ENCODE measurements at regions not wholly inside any gene's neighbourhood (a gene's known extent, or its start where the extent isn't known, plus 50 kb on each side); places are given as distances from the start of the nearest gene placed in this dataset.

- TF ChIP-seq CTCF (IDR thresholded peaks at IDR 0.05) = no peak
- TF ChIP-seq ZBTB43 (CRISPR knock-in tag; IDR thresholded peaks at IDR 0.05) = no peak
- TF ChIP-seq ESRRA (CRISPR knock-in tag; IDR thresholded peaks at IDR 0.05; ENCODE audit: borderline replicate concordance) = no peak
These were observed 87.2 kb downstream of the DIRAS3 start (continued) for GRCh38 chr1:67963263-67963662.

GRCh38 chr1:67960766-67961165, 89.7 kb downstream of the DIRAS3 start:
- H3K9me3 Mint-ChIP-seq = peaks cover 12% of the 10 kb centered on the region
- no peak for DNase-seq (ENCODE audit: low spot score)
- TF ChIP-seq ETV6 (CRISPR knock-in tag; IDR thresholded peaks at IDR 0.05) = no peak
- TF ChIP-seq HMGXB4 (CRISPR knock-in tag; IDR thresholded peaks at IDR 0.05) = no peak
- TF ChIP-seq SMAD4 (CRISPR knock-in tag; IDR thresholded peaks at IDR 0.05) = no peak
- no peak overlapping the region for H3K27ac Mint-ChIP-seq
- H3K27me3 Mint-ChIP-seq (ENCODE audit: low read depth) = no peaks in the 10 kb centered on the region; the same call in 1 of the 2 replicates
- no peak overlapping the region for H3K4me3 Mint-ChIP-seq
- ChIA-PET POLR2A (no interaction called here), CTCF (no interaction called here)
- H3K4me1 Mint-ChIP-seq = no peaks in the 10 kb centered on the region
- no peak for ATAC-seq
- peaks cover 8% of the 10 kb centered on the region for H3K36me3 Mint-ChIP-seq

GRCh38 chr1:67958472-67958871, 92.0 kb downstream of the DIRAS3 start:
- no peaks in the 10 kb centered on the region; the same call in 1 of the 2 replicates for H3K27me3 Mint-ChIP-seq (ENCODE audit: low read depth)
- ChIA-PET POLR2A (interaction anchor here (0.6 kb wide), 1 partner anchor 8 kb away, joined by 3 read pairs; no protein-coding TSS in a partner anchor), CTCF (no interaction called here)
- H3K36me3 Mint-ChIP-seq = peaks cover 5% of the 10 kb centered on the region
- DNase-seq (ENCODE audit: low spot score) (no peak), ATAC-seq (no peak)
- TF ChIP-seq JUN (CRISPR knock-in tag; IDR thresholded peaks at IDR 0.05) (no peak), SMAD4 (CRISPR knock-in tag; IDR thresholded peaks at IDR 0.05) (no peak), ZNF396 (CRISPR knock-in tag; IDR thresholded peaks at IDR 0.05; ENCODE audit: borderline replicate concordance) (no peak)
- no peak overlapping the region for H3K4me3 Mint-ChIP-seq
- no peaks in the 10 kb centered on the region for H3K4me1 Mint-ChIP-seq
- H3K27ac Mint-ChIP-seq = no peak overlapping the region
- H3K9me3 Mint-ChIP-seq = peaks cover 7% of the 10 kb centered on the region

GRCh38 chr1:67957066-67957465, 93.4 kb downstream of the DIRAS3 start:
- DNase-seq (ENCODE audit: low spot score) (no peak), ATAC-seq (no peak)
- no peaks in the 10 kb centered on the region for H3K36me3 Mint-ChIP-seq
- no peaks in the 10 kb centered on the region for H3K27me3 Mint-ChIP-seq (ENCODE audit: low read depth)
- ChIA-PET POLR2A (no interaction called here), CTCF (no interaction called here)
- no peak overlapping the region for H3K4me3 Mint-ChIP-seq
- no peaks in the 10 kb centered on the region for H3K9me3 Mint-ChIP-seq
- H3K27ac Mint-ChIP-seq = no peak overlapping the region
- H3K4me1 Mint-ChIP-seq = no peaks in the 10 kb centered on the region
- TF ChIP-seq ZNF281 (CRISPR knock-in tag; IDR thresholded peaks at IDR 0.05) = no peak
- TF ChIP-seq TEAD1 (CRISPR knock-in tag; IDR thresholded peaks at IDR 0.05) = no peak
- TF ChIP-seq PREB (CRISPR knock-in tag; IDR thresholded peaks at IDR 0.05; ENCODE audit: borderline replicate concordance) = no peak
- no peak for TF ChIP-seq ZNF671 (CRISPR knock-in tag; IDR thresholded peaks at IDR 0.05)
- no peak for TF ChIP-seq RELA (CRISPR knock-in tag; IDR thresholded peaks at IDR 0.05; ENCODE audit: borderline replicate concordance)
- TF ChIP-seq OVOL2 (CRISPR knock-in tag; IDR thresholded peaks at IDR 0.05; ENCODE audit: borderline replicate concordance) = no peak
- TF ChIP-seq AFF4 (CRISPR knock-in tag; IDR thresholded peaks at IDR 0.05; ENCODE audit: borderline replicate concordance) = no peak

Measured in WTC11 (cell line).